ENCODE measurements at regions not wholly inside any gene's neighbourhood (a gene's known extent, or its start where the extent isn't known, plus 50 kb on each side); places are given as distances from the start of the nearest gene placed in this dataset.

GRCh38 chr9:73553295-73553694 is 401.6 kb downstream of the ANXA1 start:
- no peak for DNase-seq (ENCODE audit: low read depth in 2 of 2)

- no peak for DNase-seq (ENCODE audit: low read depth in 2 of 2)
Measured at GRCh38 chr9:73558471-73558870, 406.8 kb downstream of the ANXA1 start.

DNA sequence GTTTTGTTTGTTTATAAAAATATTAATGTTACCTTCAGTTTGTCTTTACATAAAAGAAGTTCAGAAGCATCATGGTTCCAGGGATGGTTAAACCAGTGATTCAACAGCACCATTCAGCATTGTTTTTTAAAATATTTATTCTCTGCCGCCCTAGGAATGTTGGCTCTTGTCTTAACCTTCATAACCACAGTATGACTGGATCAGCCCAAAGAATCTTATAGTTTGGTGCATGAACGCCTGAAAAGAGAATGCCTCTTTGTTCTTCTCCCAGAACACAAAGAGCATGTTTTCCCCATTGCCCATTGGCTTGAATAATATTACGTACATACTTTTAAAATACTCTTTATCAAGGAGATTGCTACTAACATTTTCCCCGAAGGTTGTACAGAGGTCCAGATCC is 413.4 kb downstream of the ANXA1 start:
- no peak for DNase-seq (ENCODE audit: low read depth in 2 of 2)

GRCh38 chr9:73565833-73566465 is 414.3 kb downstream of the ANXA1 start:
- DNase-seq (ENCODE audit: low read depth in 2 of 2), result no peak

DNA sequence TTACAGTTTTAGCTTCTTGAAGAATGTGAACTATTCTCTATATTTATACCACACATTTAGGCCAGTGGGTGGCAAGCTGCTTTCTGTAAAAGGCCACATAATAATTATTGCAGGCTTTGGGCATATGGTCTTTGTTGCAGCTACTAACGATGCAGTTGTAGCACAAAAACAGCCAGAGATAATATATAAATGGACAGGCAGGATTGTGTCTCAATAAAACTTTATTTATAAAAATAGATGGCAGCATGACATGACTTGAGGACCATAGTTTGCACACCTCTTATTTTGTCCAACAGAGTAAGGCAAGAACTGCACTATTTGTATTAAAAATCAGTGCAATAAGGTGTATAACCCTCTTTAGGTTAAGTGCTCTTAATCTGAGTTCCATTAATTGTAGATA is 415.0 kb downstream of the ANXA1 start:
- DNase-seq (ENCODE audit: low read depth in 2 of 2), result no peak

DNA sequence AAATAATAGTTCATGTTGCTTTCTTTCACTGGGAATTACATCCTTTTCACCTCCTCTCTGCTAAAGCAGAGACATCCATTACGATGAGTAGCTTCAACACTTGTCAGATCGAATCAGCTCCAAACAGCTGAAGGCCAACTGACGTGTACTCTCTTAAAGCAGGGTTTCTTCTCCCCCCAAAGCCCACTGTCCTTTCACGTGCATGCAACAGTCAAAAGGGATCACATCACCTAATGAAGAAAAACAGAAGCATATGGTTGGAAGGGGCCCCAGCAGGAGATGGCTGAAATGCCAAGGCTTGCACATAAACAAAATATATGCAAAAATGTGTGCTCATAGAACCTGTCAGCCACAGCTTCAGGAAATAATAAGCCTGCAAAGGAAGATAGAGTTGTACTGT is 421.6 kb downstream of the ANXA1 start:
- no peak for DNase-seq (ENCODE audit: low read depth in 2 of 2)

DNA sequence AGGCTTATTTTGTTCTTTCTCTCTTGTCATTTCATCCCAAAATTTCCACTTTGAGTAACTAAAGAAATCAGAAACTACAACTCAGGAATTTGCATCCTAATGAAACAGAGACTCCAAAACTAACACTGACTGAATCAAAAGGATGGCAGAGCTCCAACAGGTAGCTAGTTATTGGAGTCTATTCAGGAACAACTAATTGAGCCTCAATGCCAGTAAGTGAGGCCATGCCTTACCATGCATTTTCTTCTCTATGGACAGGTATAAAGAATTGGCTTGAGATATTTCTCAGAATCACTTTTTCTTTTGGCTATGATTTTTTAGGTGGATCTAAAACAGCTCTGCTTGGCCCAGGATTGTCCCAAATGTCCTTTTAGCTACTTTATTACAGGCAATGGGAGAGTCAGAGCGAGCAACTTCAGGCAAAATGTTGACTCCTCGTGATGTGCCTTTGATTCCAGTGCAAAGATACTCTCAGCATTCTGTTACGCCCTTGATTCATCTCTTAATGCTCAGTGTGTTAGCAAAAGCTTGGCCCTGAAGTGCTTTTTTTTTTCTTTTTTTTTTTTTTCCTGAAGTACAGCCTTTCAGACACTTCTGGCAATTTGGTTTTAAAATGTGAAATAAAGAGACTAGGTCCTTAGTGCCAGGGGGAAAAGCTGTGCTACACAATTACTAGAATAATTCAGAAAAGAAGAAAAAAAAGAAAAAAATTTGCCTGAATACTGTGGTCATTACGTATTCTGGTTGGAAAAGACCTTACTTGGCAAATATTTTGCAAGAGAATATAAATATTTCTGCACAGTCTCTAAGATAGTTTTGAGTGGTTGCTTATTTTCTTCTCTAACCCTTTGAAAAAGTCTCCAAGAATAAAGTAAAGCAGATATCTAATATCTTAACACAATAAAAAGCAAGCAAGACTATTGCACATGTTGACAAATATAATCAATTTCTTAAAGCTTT is 423.7 kb downstream of the ANXA1 start:
- no peak for DNase-seq (ENCODE audit: low read depth in 2 of 2)

DNA sequence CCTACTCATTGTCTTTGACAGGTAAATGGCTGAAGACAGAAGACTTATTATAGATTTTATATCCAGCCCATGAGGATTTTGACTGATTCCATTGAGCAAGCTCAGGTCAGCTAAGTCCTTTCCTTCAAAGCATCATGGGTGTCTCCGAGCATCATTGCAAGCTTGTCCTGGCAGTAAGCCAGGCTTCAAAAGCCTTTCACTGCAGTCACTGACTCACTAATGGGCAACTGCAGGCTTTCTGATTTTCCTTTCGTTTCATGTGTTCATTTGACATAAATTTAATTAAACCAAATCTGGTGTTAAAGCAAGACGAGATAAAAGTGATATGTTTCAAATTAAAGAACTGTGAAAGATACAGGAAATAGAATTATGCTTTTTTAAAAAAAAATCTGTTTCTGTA is 426.2 kb downstream of the ANXA1 start:
- DNase-seq (ENCODE audit: low read depth in 2 of 2), result no peak

GRCh38 chr9:73579823-73580222 is 428.2 kb downstream of the ANXA1 start:
- DNase-seq (ENCODE audit: low read depth in 2 of 2), result no peak

- DNase-seq (ENCODE audit: low read depth in 2 of 2), result no peak
Measured at GRCh38 chr9:73583576-73583975, 431.9 kb downstream of the ANXA1 start.

DNA sequence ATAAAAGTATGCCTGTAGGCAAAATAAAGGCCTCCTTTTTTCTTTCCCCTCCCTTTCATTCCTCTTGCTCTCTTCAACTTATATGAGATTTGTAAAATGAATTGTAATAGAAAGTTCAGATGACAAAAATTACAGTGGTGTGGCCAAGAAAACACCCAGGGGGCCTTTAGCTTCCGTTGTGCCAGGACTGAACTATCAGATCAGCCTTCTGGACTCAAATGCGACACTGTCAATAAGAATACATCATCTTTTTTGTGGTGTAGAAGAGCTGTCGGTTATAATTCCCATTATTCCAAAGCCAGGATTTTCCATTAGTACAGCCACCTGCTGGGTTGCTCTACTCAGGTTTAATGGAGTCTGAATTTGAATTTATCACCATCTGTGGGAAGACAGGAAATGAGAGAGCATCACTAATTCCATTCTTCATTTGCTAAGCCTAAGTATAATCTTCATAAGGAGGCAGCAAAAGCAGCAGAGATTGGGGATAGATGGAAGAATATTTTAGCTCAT is 443.4 kb downstream of the ANXA1 start:
- DNase-seq (ENCODE audit: low read depth in 2 of 2), result no peak

- no peak for DNase-seq (ENCODE audit: low read depth in 2 of 2)
Measured at GRCh38 chr9:73596321-73596720, 444.7 kb downstream of the ANXA1 start.

DNA sequence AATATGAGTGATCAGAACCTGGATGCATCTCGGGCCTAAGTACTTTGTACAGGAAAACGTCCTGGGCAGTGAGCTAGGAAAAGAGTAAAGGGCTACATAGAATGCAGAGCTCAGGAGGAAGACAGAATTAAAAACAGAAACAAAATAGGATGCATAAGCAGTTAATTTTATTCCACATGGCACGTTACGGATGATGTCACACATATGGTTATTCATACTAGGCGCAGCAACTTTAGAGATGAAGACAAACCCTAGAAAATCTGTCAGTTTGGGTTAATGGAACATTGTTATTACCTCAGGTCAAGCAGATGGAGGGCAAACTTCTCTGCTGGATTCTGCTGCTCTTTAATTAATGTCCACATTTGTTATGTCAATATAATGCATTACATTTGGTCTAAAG is 445.4 kb downstream of the ANXA1 start:
- DNase-seq (ENCODE audit: low read depth in 2 of 2), result no peak

GRCh38 chr9:73597771-73598170 is 446.1 kb downstream of the ANXA1 start:
- DNase-seq (ENCODE audit: low read depth in 2 of 2), result no peak

DNA sequence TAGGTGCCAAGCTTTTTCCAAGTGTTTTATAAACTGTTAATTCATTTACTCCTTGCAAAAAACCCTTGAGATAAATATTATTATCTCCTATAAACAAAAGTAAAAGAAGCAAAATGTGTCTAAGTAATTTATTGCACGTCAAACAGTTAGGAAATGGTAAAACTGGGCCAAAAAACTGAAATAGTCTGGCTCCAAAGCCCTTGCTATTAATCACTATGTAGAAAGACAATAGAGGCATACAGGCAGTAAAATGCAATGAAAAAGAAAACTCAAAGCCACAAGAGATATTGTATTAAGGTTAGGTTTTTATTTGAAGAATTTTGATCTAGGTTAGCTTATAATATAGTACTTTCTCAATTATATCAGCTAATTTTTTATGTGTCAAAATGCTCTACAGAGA is 457.7 kb downstream of the ANXA1 start:
- no peak for DNase-seq (ENCODE audit: low read depth in 2 of 2)

DNA sequence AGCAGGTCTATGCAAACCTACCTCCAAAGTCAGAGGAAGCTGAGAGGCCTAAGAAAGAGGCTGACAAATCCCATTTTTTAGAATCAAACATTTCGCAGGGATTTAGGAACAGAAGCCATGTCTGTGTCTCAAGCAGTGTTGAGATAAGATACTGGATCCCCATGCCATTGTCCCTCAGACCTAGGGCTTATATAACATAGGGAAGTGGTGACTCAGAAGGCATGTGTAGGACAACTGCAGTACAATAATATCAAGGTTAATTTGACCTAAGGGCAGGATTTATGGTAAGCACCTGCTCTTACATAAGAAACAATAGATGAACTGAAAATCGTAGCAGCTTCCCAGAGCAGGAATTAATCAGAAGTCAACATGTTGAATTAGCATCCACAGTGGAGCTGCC is 459.4 kb downstream of the ANXA1 start:
- DNase-seq (ENCODE audit: low read depth in 2 of 2), result no peak

- no peak for DNase-seq (ENCODE audit: low read depth in 2 of 2)
Measured at GRCh38 chr9:73613092-73613701, 461.5 kb downstream of the ANXA1 start.

GRCh38 chr9:73615557-73615956 is 463.9 kb downstream of the ANXA1 start:
- no peak for DNase-seq (ENCODE audit: low read depth in 2 of 2)

- no peak for DNase-seq (ENCODE audit: low read depth in 2 of 2)
Measured at GRCh38 chr9:73617586-73617985, 465.9 kb downstream of the ANXA1 start.

DNA sequence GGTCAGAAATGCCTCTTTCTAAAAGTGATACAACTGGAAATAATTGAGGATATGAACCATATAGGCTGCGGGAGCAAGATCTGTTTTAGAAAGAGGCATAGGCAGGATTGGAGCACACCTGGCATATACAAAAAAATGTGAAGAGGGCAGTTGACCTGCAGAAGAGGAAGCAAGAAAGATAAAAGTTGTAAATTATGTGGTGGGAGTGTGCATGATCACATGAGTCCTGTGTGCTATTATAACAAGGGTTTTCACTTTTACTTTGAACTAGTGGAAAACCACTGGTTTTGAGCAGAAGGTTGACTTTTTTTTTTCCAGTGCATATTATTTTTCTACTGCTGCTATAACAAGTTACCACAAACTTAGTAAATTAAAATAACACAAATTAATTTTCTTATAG is 489.3 kb downstream of the ANXA1 start:
- no peak for DNase-seq (ENCODE audit: low read depth in 2 of 2)

DNA sequence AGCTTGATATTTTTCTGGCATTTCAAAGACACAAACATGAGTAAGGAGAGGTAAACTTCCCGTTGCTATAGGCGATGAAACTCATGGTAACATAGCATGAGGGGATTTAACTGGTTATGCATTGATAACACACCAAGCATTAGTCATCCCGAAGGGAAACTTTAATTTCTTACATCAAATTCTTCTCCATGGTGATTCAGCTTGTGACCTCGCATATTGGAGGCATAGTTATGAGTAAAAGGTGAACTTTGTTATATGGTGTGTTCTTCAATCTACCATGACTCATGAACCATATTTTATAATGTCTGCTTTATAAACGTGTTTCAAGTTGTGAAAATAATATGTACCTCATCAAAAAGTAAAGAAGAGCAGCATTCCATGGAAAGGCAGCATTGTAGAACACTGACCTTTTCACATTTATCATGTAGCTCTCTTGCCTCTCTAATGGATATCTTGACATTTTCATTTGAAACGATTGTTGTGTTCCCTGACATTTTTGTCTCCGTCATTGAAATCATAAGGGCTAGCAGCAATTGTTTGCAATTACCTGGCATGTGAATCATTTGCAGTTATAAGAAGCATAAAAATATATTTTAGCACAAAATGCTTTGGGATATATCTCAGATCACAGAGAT is 491.8 kb downstream of the ANXA1 start:
- DNase-seq (ENCODE audit: low read depth in 2 of 2), result no peak

DNA sequence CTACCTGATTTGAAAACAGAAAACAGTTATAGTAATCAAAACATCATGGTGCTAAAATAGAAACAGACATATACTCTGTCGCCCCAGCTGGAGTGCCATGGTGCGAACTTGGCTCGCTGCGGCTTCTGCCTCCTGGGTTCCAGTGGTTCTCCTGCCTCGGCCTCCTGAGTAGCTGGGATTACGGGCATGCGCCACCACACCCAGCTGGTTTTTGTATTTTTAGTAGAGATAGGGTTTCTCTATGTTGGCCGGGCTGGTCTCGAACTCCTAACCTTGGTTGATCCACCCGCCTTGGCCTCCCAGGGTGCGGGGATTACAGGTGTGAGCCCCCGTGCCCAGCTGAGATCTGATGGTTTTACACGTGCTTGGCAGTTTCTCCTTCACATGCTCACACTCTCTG is 495.9 kb downstream of the ANXA1 start:
- DNase-seq (ENCODE audit: low read depth in 2 of 2), result no peak

Data from stimulated activated CD4-positive, alpha-beta T cell treated with anti-CD3 and anti-CD28 coated beads, Interleukin-4, amount 100 ng/mL, for 48 hours (primary cell).